RKO (cell line): ENCODE measurements at regions not wholly inside any gene's neighbourhood (a gene's known extent, or its start where the extent isn't known, plus 50 kb on each side); places are given as distances from the start of the nearest gene placed in this dataset.

Experiments used
- DNase-seq: peaks from one replicate; pipeline ENCODE4 v3.0.0-alpha.2; 2016; ENCODE audit warnings: low spot score

DNA sequence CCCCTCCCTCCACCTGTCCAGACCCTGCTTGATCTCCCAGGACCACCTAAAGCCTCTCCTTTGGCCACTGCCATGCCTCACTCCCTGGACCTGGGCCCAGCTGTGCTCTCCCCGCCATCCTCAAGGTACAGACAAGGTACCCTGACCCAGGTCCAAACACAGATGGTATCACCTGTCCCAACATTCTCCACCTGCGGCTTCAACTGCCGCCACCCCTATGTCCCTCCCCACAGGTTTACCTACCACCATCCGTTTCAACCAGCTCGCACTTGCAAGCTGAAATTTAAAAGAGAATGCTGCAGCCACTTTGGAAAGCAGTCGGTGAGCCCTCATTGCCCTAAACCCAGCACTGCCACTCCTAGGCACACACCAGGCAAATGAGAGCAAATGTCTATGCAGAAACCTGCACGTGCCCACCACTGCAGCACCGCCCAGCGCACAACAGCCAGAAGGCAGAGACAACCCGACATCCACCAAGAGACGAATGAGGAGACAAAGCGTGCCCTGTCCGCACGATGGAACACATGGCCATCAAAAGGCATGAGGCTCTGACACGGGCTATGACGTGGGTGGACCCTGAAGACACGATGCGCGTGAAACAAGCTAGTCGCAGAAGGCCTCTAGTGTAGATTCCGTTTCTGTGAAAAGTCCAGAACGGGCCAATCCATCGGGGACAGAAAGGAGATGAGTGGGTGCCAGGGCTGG, 71.0 kb downstream of the RFLNA start:
- no peak for DNase-seq
